OCI-LY1 (cell line): ENCODE measurements at regions not wholly inside any gene's neighbourhood (a gene's known extent, or its start where the extent isn't known, plus 50 kb on each side); places are given as distances from the start of the nearest gene placed in this dataset.
"Not testable (repeated sequence)": the region's sequence is repeated elsewhere in the genome, so short reads cannot be mapped to it uniquely, and the experiment has no call there.

ENCODE experiments used
- CTCF ChIP-seq: fragments of 200-600 bp; sonication (generic), shearing (Covaris generic); IDR thresholded peaks from 2 replicates; pipeline ENCODE4 v1.5.1; 2017; ENCODE audit warnings: mild to moderate bottlenecking, antibody characterized with exemption, low read length, moderate library complexity, mixed read lengths
- EZH2 ChIP-seq: fragments of 200-600 bp; sonication (generic), shearing (Covaris generic); IDR thresholded peaks from 2 replicates; pipeline ENCODE4 v1.8.0; 2017; ENCODE audit warnings: borderline replicate concordance, mixed run types, mild to moderate bottlenecking, antibody characterized with exemption, low read length, moderate library complexity, mixed read lengths

- not testable (repeated sequence) for TF ChIP-seq EZH2, CTCF
These were observed 269.4 kb upstream of the PRR16 start for GRCh38 chr5:120194650-120195049.
